Muscle layer of duodenum (tissue), 2 donors: ENCODE measurements at regions not wholly inside any gene's neighbourhood (a gene's known extent, or its start where the extent isn't known, plus 50 kb on each side); places are given as distances from the start of the nearest gene placed in this dataset.

Experiments used
- H3K27ac ChIP-seq: one replicate; pipeline ENCODE4 v1.7.0; 2013; ENCODE audit warnings: mild to moderate bottlenecking, low read length
- H3K27me3 ChIP-seq: one replicate; pipeline ENCODE4 v1.7.0; 2013; ENCODE audit warnings: low read depth, mild to moderate bottlenecking, control low read depth, low read length
- H3K36me3 ChIP-seq, 2 donors: one replicate each; pipeline ENCODE4 v1.7.0; 2013; ENCODE audit warnings: low read length in 2 of 2, control low read depth in 1 of 2, mild to moderate bottlenecking in 1 of 2; ENCODE audit not compliant: insufficient read depth in 2 of 2, control insufficient read depth in 1 of 2
- H3K4me1 ChIP-seq, 2 donors: one replicate each; pipeline ENCODE4 v1.7.0; 2013; ENCODE audit warnings: low read length in 2 of 2, mild to moderate bottlenecking in 2 of 2, control low read depth in 1 of 2, moderate library complexity in 1 of 2; ENCODE audit not compliant: insufficient read depth in 2 of 2, control insufficient read depth in 1 of 2
- H3K4me3 ChIP-seq, 2 donors: one replicate each; pipeline ENCODE4 v1.7.0; 2013; ENCODE audit warnings: low read length in 2 of 2, low read depth in 1 of 2, mild to moderate bottlenecking in 1 of 2
- H3K9me3 ChIP-seq, 2 donors: one replicate each; pipeline ENCODE4 v1.7.0; 2013; ENCODE audit warnings: low read length in 2 of 2, control low read depth in 1 of 2, mild to moderate bottlenecking in 1 of 2; ENCODE audit not compliant: control insufficient read depth in 1 of 2
- donor health status: healthy.

GRCh38 chr18:4906856-4907255 is 290.2 kb downstream of the AKAIN1 start:
- H3K27ac ChIP-seq = no peak overlapping the region
- H3K27me3 ChIP-seq = no peaks in the 10 kb centered on the region
- H3K4me1 ChIP-seq = no peaks in the 10 kb centered on the region
- H3K9me3 ChIP-seq = peaks cover 0 to 4% of the 10 kb centered on the region in 2 donors
- H3K36me3 ChIP-seq = no peaks in the 10 kb centered on the region
- H3K4me3 ChIP-seq = no peak overlapping the region

GRCh38 chr18:4888251-4889040 is 308.6 kb downstream of the AKAIN1 start:
- Histone ChIP-seq H3K27me3 (no peaks in the 10 kb centered on the region), H3K9me3 (peaks cover 0 to 16% of the 10 kb centered on the region in 2 donors), H3K4me1 (no peaks in the 10 kb centered on the region), H3K36me3 (no peaks in the 10 kb centered on the region), H3K4me3 (no peak overlapping the region), H3K27ac (no peak overlapping the region)

- Histone ChIP-seq H3K36me3 (no peaks in the 10 kb centered on the region), H3K27me3 (no peaks in the 10 kb centered on the region), H3K9me3 (peaks cover 0 to 6% of the 10 kb centered on the region in 2 donors), H3K27ac (no peak overlapping the region), H3K4me3 (no peak overlapping the region), H3K4me1 (no peaks in the 10 kb centered on the region)
Measured at GRCh38 chr18:4878480-4878879, 318.6 kb downstream of the AKAIN1 start.

GRCh38 chr18:4871197-4871596 is 325.9 kb downstream of the AKAIN1 start:
- H3K4me3 ChIP-seq = no peak overlapping the region
- H3K36me3 ChIP-seq = no peaks in the 10 kb centered on the region
- no peaks in the 10 kb centered on the region for H3K27me3 ChIP-seq
- H3K27ac ChIP-seq = no peak overlapping the region
- peaks cover 0 to 3% of the 10 kb centered on the region in 2 donors for H3K9me3 ChIP-seq
- H3K4me1 ChIP-seq = no peaks in the 10 kb centered on the region

- H3K27ac ChIP-seq = no peak overlapping the region
- H3K27me3 ChIP-seq = no peaks in the 10 kb centered on the region
- peaks cover 0 to 3% of the 10 kb centered on the region in 2 donors for H3K9me3 ChIP-seq
- H3K4me1 ChIP-seq = no peaks in the 10 kb centered on the region
- no peaks in the 10 kb centered on the region for H3K36me3 ChIP-seq
- no peak overlapping the region for H3K4me3 ChIP-seq
Measured at GRCh38 chr18:4870177-4870773, 326.8 kb downstream of the AKAIN1 start.

GRCh38 chr18:4869155-4869554 is 327.9 kb downstream of the AKAIN1 start:
- Histone ChIP-seq H3K4me3 (no peak overlapping the region), H3K9me3 (peaks cover 0 to 3% of the 10 kb centered on the region in 2 donors), H3K4me1 (no peaks in the 10 kb centered on the region), H3K27me3 (no peaks in the 10 kb centered on the region), H3K27ac (no peak overlapping the region), H3K36me3 (no peaks in the 10 kb centered on the region)

GRCh38 chr18:4858379-4859127 is 338.5 kb downstream of the AKAIN1 start:
- no peaks in the 10 kb centered on the region for H3K4me1 ChIP-seq
- no peak overlapping the region for H3K4me3 ChIP-seq
- H3K27ac ChIP-seq = no peak overlapping the region
- H3K9me3 ChIP-seq = no peaks in the 10 kb centered on the region
- H3K27me3 ChIP-seq = no peaks in the 10 kb centered on the region
- H3K36me3 ChIP-seq = no peaks in the 10 kb centered on the region

GRCh38 chr18:4854671-4855070 is 342.4 kb downstream of the AKAIN1 start:
- Histone ChIP-seq H3K9me3 (no peaks in the 10 kb centered on the region), H3K4me3 (no peak overlapping the region), H3K4me1 (no peaks in the 10 kb centered on the region), H3K27ac (no peak overlapping the region), H3K27me3 (no peaks in the 10 kb centered on the region), H3K36me3 (no peaks in the 10 kb centered on the region)

- H3K27me3 ChIP-seq = no peaks in the 10 kb centered on the region
- H3K36me3 ChIP-seq = no peaks in the 10 kb centered on the region
- no peak overlapping the region for H3K27ac ChIP-seq
- no peak overlapping the region for H3K4me3 ChIP-seq
- H3K4me1 ChIP-seq = no peaks in the 10 kb centered on the region
- no peaks in the 10 kb centered on the region for H3K9me3 ChIP-seq
Measured at GRCh38 chr18:4851301-4851976, 345.6 kb downstream of the AKAIN1 start.

GRCh38 chr18:4847056-4847455 is 350.0 kb downstream of the AKAIN1 start:
- H3K27me3 ChIP-seq = no peaks in the 10 kb centered on the region
- no peak overlapping the region for H3K4me3 ChIP-seq
- H3K27ac ChIP-seq = no peak overlapping the region
- H3K36me3 ChIP-seq = no peaks in the 10 kb centered on the region
- H3K9me3 ChIP-seq = no peaks in the 10 kb centered on the region
- H3K4me1 ChIP-seq = no peaks in the 10 kb centered on the region

GRCh38 chr18:4844320-4844719 is 352.7 kb downstream of the AKAIN1 start:
- H3K9me3 ChIP-seq = no peaks in the 10 kb centered on the region
- no peak overlapping the region for H3K27ac ChIP-seq
- no peaks in the 10 kb centered on the region for H3K4me1 ChIP-seq

More at GRCh38 chr18:4844320-4844719, 352.7 kb downstream of the AKAIN1 start:
- Histone ChIP-seq H3K4me3 (no peak overlapping the region), H3K27me3 (no peaks in the 10 kb centered on the region), H3K36me3 (no peaks in the 10 kb centered on the region)
